Testis (tissue), 2 donors: ENCODE measurements at regions not wholly inside any gene's neighbourhood (a gene's known extent, or its start where the extent isn't known, plus 50 kb on each side); places are given as distances from the start of the nearest gene placed in this dataset.

ENCODE experiments used
- POLR2A ChIP-seq: fragments of 450-650 bp; IDR thresholded peaks from one replicate; pipeline ENCODE4 v1.6.1; 2017; ENCODE audit warnings: antibody characterized with exemption, mild to moderate bottlenecking, moderate library complexity
- TF ChIP-seq, protein P1 (sequence below), 3 experiments: fragments of 450-650 bp in 2 of 3; fragments of 200-600 bp in 1 of 3; sonication (generic) in 1 of 3; IDR thresholded peaks; one replicate each; pipeline ENCODE4 v1.5.1; 2016 to 2019; ENCODE audit warnings: antibody characterized with exemption in 3 of 3, mild to moderate bottlenecking in 2 of 3, moderate library complexity in 1 of 3

DNA sequence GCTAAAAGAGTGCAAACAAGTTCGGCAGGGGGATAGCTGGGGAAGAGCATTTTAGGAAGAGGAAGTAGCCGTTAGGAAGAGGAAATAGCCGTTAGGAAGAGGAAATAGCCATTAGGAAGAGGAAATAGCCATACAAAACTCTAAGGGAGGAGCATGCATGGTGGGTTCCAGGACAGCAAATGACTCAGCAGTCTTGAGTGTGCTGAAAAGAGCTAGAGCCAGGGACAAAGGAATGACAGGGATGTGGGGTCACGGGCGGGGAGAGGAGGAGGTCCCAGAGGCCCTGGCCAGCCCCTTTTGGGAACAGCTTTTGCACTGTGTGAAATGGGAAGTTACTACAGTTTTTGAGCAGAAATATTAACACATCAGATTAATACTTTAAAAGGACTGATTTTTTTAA, 882.6 kb downstream of the TRIML1 start:
- no peak for TF ChIP-seq POLR2A
- TF ChIP-seq, protein P1, sequence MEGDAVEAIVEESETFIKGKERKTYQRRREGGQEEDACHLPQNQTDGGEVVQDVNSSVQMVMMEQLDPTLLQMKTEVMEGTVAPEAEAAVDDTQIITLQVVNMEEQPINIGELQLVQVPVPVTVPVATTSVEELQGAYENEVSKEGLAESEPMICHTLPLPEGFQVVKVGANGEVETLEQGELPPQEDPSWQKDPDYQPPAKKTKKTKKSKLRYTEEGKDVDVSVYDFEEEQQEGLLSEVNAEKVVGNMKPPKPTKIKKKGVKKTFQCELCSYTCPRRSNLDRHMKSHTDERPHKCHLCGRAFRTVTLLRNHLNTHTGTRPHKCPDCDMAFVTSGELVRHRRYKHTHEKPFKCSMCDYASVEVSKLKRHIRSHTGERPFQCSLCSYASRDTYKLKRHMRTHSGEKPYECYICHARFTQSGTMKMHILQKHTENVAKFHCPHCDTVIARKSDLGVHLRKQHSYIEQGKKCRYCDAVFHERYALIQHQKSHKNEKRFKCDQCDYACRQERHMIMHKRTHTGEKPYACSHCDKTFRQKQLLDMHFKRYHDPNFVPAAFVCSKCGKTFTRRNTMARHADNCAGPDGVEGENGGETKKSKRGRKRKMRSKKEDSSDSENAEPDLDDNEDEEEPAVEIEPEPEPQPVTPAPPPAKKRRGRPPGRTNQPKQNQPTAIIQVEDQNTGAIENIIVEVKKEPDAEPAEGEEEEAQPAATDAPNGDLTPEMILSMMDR (IDR thresholded peaks at IDR 0.05): no peak
